HL-60 (cell line): ENCODE measurements at regions not wholly inside any gene's neighbourhood (a gene's known extent, or its start where the extent isn't known, plus 50 kb on each side); places are given as distances from the start of the nearest gene placed in this dataset.

Experiments used
- DNase-seq, 2 experiments: peaks; one replicate each; pipeline ENCODE4 v3.0.0-alpha.2; 2010 to 2020; ENCODE audit warnings: low read depth in 1 of 2, low spot score in 1 of 2
- H3K27ac ChIP-seq: fragments of 250-450 bp; sonication (Bioruptor Pico); replicated peaks from 2 replicates; pipeline ENCODE4 v1.5.1; 2020; ENCODE audit warnings: mild to moderate bottlenecking, moderate library complexity
- H3K27me3 ChIP-seq: fragments of 250-450 bp; sonication (Bioruptor Pico); 2 replicates; pipeline ENCODE4 v1.5.1; 2021; ENCODE audit warnings: mild to moderate bottlenecking, moderate library complexity; ENCODE audit not compliant: insufficient read depth, poor library complexity, severe bottlenecking
- H3K4me3 ChIP-seq: replicated peaks from 2 replicates; pipeline ENCODE4 v1.5.1; 2011; ENCODE audit warnings: mild to moderate bottlenecking, control low read depth, low read length; ENCODE audit not compliant: insufficient read depth
- CTCF ChIP-seq: IDR thresholded peaks from one replicate; pipeline ENCODE4 v1.5.1; 2011; ENCODE audit warnings: low read length, control low read depth, inconsistent platforms; ENCODE audit not compliant: insufficient read depth
- GABPA ChIP-seq: IDR thresholded peaks from 2 replicates; pipeline ENCODE4 v1.6.1; 2012; ENCODE audit warnings: low read depth
- POLR2AphosphoS5 ChIP-seq: IDR thresholded peaks from 2 replicates; pipeline ENCODE4 v1.6.1; 2012; ENCODE audit warnings: low read depth
- REST ChIP-seq: IDR thresholded peaks from 2 replicates; pipeline ENCODE4 v1.6.1; 2012; ENCODE audit warnings: low read depth; ENCODE audit not compliant: insufficient replicate concordance
- SPI1 ChIP-seq: IDR thresholded peaks from 2 replicates; pipeline ENCODE4 v1.6.1; 2012; ENCODE audit warnings: low read depth, mild to moderate bottlenecking, borderline replicate concordance

- TF ChIP-seq GABPA (no peak), CTCF (no peak), SPI1 (no peak), REST (no peak), POLR2AphosphoS5 (no peak)
- H3K27ac ChIP-seq, result no peak overlapping the region
- no peaks in the 10 kb centered on the region for H3K27me3 ChIP-seq
- DNase-seq, result no peak
- no peak overlapping the region for H3K4me3 ChIP-seq
These were observed 538.6 kb downstream of the TUSC7 start for GRCh38 chr3:117248153-117248552.

GRCh38 chr3:117252208-117252607 lies 542.6 kb downstream of the TUSC7 start:
- no peak for TF ChIP-seq SPI1
- TF ChIP-seq CTCF, result no peak
- TF ChIP-seq REST, result no peak
- TF ChIP-seq POLR2AphosphoS5, result no peak
- H3K27me3 ChIP-seq, result no peaks in the 10 kb centered on the region
- DNase-seq, result no peak
- H3K4me3 ChIP-seq, result no peak overlapping the region
- no peak overlapping the region for H3K27ac ChIP-seq

GRCh38 chr3:117252651-117253050 lies 543.1 kb downstream of the TUSC7 start:
- TF ChIP-seq CTCF, result no peak
- TF ChIP-seq GABPA, result no peak
- TF ChIP-seq SPI1, result no peak
- peak; percentile 67 for TF ChIP-seq REST
- no peak for TF ChIP-seq POLR2AphosphoS5
- DNase-seq, result no peak
- Histone ChIP-seq H3K27ac (no peak overlapping the region), H3K4me3 (no peak overlapping the region), H3K27me3 (no peaks in the 10 kb centered on the region)
